NCI-H187 treated with DMSO at 0.1 percent for 48 hours (cell line): ENCODE measurements at regions not wholly inside any gene's neighbourhood (a gene's known extent, or its start where the extent isn't known, plus 50 kb on each side); places are given as distances from the start of the nearest gene placed in this dataset.

Experiments
- DNase-seq: peaks from one replicate; lab custom pipeline; 2025; lab: John Stamatoyannopoulos, UW

- DNase-seq: no peak
Observed at GRCh38 chr10:3852147-3852904, 67.3 kb upstream of the KLF6 start.

- no peak for DNase-seq
Observed at GRCh38 chr10:3850999-3851937, 66.3 kb upstream of the KLF6 start.

GRCh38 chr10:3848775-3849635, 64.0 kb upstream of the KLF6 start:
- no peak for DNase-seq

- DNase-seq: no peak
Observed at GRCh38 chr10:3848005-3848774, 63.2 kb upstream of the KLF6 start.

GRCh38 chr10:3846736-3847135, 61.7 kb upstream of the KLF6 start:
- DNase-seq: no peak

- no peak for DNase-seq
Observed at GRCh38 chr10:3844491-3845025, 59.5 kb upstream of the KLF6 start.

GRCh38 chr10:3838460-3839437, 53.7 kb upstream of the KLF6 start:
- DNase-seq: no peak

- no peak for DNase-seq
Observed at GRCh38 chr10:3837647-3838459, 52.8 kb upstream of the KLF6 start.

GRCh38 chr10:3836222-3836820, 51.3 kb upstream of the KLF6 start:
- no peak for DNase-seq

- no peak for DNase-seq
Observed at GRCh38 chr10:3835770-3836169, 50.8 kb upstream of the KLF6 start.

GRCh38 chr10:3834947-3835346, 49.9 kb upstream of the KLF6 start:
- no peak for DNase-seq
